Lower lobe of right lung (tissue), 2 donors: ENCODE measurements at regions not wholly inside any gene's neighbourhood (a gene's known extent, or its start where the extent isn't known, plus 50 kb on each side); places are given as distances from the start of the nearest gene placed in this dataset.
"Not testable (repeated sequence)": the region's sequence is repeated elsewhere in the genome, so short reads cannot be mapped to it uniquely, and the experiment has no call there.

Experiments used
- ATAC-seq, 2 donors: fragments of 200-7000 bp; cut with Tn5 transposase; one replicate each; pipeline ENCODE4 v1.9.1; 2020 to 2022; ENCODE audit warnings: mild to moderate bottlenecking in 2 of 2, moderate library complexity in 2 of 2
- DNase-seq: peaks from one replicate; pipeline ENCODE4 v3.0.0-alpha.2; 2020
- H3K27ac ChIP-seq: fragments of 200-600 bp; one replicate; pipeline ENCODE4 v1.8.0; 2022
- H3K27me3 ChIP-seq: fragments of 200-600 bp; one replicate; pipeline ENCODE4 v1.8.0; 2022; ENCODE audit warnings: low read depth
- H3K36me3 ChIP-seq: fragments of 200-600 bp; one replicate; pipeline ENCODE4 v1.8.0; 2022; ENCODE audit warnings: mild to moderate bottlenecking
- H3K4me1 ChIP-seq: fragments of 200-600 bp; one replicate; pipeline ENCODE4 v1.8.0; 2022
- H3K4me3 ChIP-seq: fragments of 200-600 bp; one replicate; pipeline ENCODE4 v1.8.0; 2022; ENCODE audit warnings: mild to moderate bottlenecking
- H3K9me3 ChIP-seq: fragments of 200-600 bp; one replicate; pipeline ENCODE4 v1.8.0; 2022
- CTCF ChIP-seq: fragments of 200-600 bp; IDR thresholded peaks from one replicate; pipeline ENCODE4 v1.8.0; 2022; ENCODE audit warnings: antibody characterized with exemption, mild to moderate bottlenecking
- intact Hi-C: fragments of 100-400 bp; cut with DNase I; formaldehyde crosslinking; loops from one replicate; pipeline ENCODE4 v1.11.0; 2022
- donor health status: DM: no; HTN: yes; CAD: no; lungs with severe emphysema.

- TF ChIP-seq CTCF = no peak
- ATAC-seq (no peak), DNase-seq (no peak)
- Histone ChIP-seq H3K9me3 (no peaks in the 10 kb centered on the region), H3K27ac (no peak overlapping the region), H3K4me3 (no peak overlapping the region), H3K27me3 (no peaks in the 10 kb centered on the region), H3K36me3 (no peaks in the 10 kb centered on the region), H3K4me1 (no peaks in the 10 kb centered on the region)
- intact Hi-C loops = no loop called here
Measured at GRCh38 chr12:97051341-97051740, 144.3 kb downstream of the NEDD1 start.

- DNase-seq (no peak), ATAC-seq (no peak)
- Histone ChIP-seq H3K9me3 (no peaks in the 10 kb centered on the region), H3K27me3 (no peaks in the 10 kb centered on the region), H3K36me3 (no peaks in the 10 kb centered on the region), H3K27ac (no peak overlapping the region), H3K4me3 (no peak overlapping the region), H3K4me1 (no peaks in the 10 kb centered on the region)
- no peak for TF ChIP-seq CTCF
- intact Hi-C loops = no loop called here
Measured at GRCh38 chr12:97061171-97061570, 154.1 kb downstream of the NEDD1 start.

GRCh38 chr12:97063292-97063935, 156.4 kb downstream of the NEDD1 start:
- no peak for TF ChIP-seq CTCF
- Histone ChIP-seq H3K9me3 (no peaks in the 10 kb centered on the region), H3K4me3 (no peak overlapping the region), H3K4me1 (no peaks in the 10 kb centered on the region), H3K27ac (no peak overlapping the region), H3K36me3 (no peaks in the 10 kb centered on the region), H3K27me3 (no peaks in the 10 kb centered on the region)
- intact Hi-C loops = no loop called here
- DNase-seq (no peak), ATAC-seq (peak in 1 of 2 donors; percentile 18)

- DNase-seq = no peak
Measured at GRCh38 chr12:97075161-97075933, 168.3 kb downstream of the NEDD1 start.

GRCh38 chr12:97075934-97076630, 169.0 kb downstream of the NEDD1 start:
- intact Hi-C loops = no loop called here
- H3K4me3 ChIP-seq = no peak overlapping the region
- H3K27ac ChIP-seq = no peak overlapping the region
- DNase-seq (no peak), ATAC-seq (peak in 1 of 2 donors; percentile 64)
- no peaks in the 10 kb centered on the region for H3K27me3 ChIP-seq
- TF ChIP-seq CTCF = no peak
- no peaks in the 10 kb centered on the region for H3K36me3 ChIP-seq
- no peaks in the 10 kb centered on the region for H3K9me3 ChIP-seq
- no peaks in the 10 kb centered on the region for H3K4me1 ChIP-seq

More at GRCh38 chr12:97075161-97075933, 168.3 kb downstream of the NEDD1 start:
- intact Hi-C loops = no loop called here
- TF ChIP-seq CTCF = no peak
- no peaks in the 10 kb centered on the region for H3K36me3 ChIP-seq
- H3K4me3 ChIP-seq = no peak overlapping the region
- no peak overlapping the region for H3K27ac ChIP-seq
- no peaks in the 10 kb centered on the region for H3K4me1 ChIP-seq
- no peaks in the 10 kb centered on the region for H3K9me3 ChIP-seq
- ATAC-seq = peak in 1 of 2 donors; percentile 65
- H3K27me3 ChIP-seq = no peaks in the 10 kb centered on the region

GRCh38 chr12:97076912-97077311, 169.9 kb downstream of the NEDD1 start:
- H3K9me3 ChIP-seq, H3K27me3 ChIP-seq, H3K36me3 ChIP-seq, H3K4me1 ChIP-seq, H3K4me3 ChIP-seq, intact Hi-C loops, H3K27ac ChIP-seq: not testable (repeated sequence)
- ATAC-seq (peak; percentile 61 to 86), DNase-seq (peak; percentile 36)
